Stomach (tissue), 4 donors: ENCODE measurements at regions not wholly inside any gene's neighbourhood (a gene's known extent, or its start where the extent isn't known, plus 50 kb on each side); places are given as distances from the start of the nearest gene placed in this dataset.

Experiments used
- EP300 ChIP-seq: sonication (generic); formaldehyde crosslinking; IDR thresholded peaks from one replicate; pipeline ENCODE4 v1.6.1; 2017; ENCODE audit warnings: antibody characterized with exemption
- POLR2A ChIP-seq, 4 donors: fragments of 450-650 bp; IDR thresholded peaks; one replicate each; pipeline ENCODE4 v1.6.1; 2016; ENCODE audit warnings: antibody characterized with exemption in 4 of 4, control low read depth in 2 of 4, mild to moderate bottlenecking in 1 of 4, moderate library complexity in 1 of 4
- TF ChIP-seq, protein P1 (sequence below), 7 experiments: fragments of 450-650 bp in 4 of 7; fragments of 200-600 bp in 3 of 7; sonication (generic) in 3 of 7; IDR thresholded peaks; one replicate each; pipeline ENCODE4 v1.5.1; 2016 to 2019; ENCODE audit warnings: antibody characterized with exemption in 7 of 7, control low read depth in 2 of 7, mild to moderate bottlenecking in 1 of 7

DNA sequence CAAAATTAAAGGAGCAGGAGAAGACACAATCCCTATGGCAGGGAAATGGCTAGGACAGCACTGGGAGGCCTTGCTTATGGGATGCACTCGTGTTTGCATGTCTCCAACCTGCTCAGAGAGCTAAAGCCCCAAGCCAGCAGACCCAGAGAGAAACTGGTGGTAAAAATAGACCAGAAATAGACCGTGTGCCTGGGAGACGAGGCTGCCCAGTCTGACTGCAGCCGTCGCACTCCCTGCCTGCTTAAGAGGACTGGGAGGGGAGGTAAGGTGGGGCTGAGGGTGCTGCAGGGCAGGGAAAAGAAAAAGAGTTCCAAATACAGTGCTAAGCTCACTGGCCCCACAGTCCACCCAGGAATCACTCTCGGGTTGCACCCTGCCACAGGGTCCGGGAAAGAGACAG, 633.5 kb downstream of the BCOR start:
- TF ChIP-seq POLR2A (IDR thresholded peaks at IDR 0.05) = no peak
- TF ChIP-seq, protein P1, sequence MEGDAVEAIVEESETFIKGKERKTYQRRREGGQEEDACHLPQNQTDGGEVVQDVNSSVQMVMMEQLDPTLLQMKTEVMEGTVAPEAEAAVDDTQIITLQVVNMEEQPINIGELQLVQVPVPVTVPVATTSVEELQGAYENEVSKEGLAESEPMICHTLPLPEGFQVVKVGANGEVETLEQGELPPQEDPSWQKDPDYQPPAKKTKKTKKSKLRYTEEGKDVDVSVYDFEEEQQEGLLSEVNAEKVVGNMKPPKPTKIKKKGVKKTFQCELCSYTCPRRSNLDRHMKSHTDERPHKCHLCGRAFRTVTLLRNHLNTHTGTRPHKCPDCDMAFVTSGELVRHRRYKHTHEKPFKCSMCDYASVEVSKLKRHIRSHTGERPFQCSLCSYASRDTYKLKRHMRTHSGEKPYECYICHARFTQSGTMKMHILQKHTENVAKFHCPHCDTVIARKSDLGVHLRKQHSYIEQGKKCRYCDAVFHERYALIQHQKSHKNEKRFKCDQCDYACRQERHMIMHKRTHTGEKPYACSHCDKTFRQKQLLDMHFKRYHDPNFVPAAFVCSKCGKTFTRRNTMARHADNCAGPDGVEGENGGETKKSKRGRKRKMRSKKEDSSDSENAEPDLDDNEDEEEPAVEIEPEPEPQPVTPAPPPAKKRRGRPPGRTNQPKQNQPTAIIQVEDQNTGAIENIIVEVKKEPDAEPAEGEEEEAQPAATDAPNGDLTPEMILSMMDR (IDR thresholded peaks at IDR 0.05) = no peak
- no peak for TF ChIP-seq EP300
